ENCODE measurements at regions not wholly inside any gene's neighbourhood (a gene's known extent, or its start where the extent isn't known, plus 50 kb on each side); places are given as distances from the start of the nearest gene placed in this dataset.
A peak's percentile ranks its signal among the peaks of the same experiment; 100 is the strongest.

- H3K9me3 ChIP-seq = no peaks in the 10 kb centered on the region
- TF ChIP-seq EP300 (IDR thresholded peaks at IDR 0.05) (no peak), POLR2A (IDR thresholded peaks at IDR 0.05) (no peak), POLR2AphosphoS5 (IDR thresholded peaks at IDR 0.05) (no peak), CTCF (IDR thresholded peaks at IDR 0.05) (no peak)
- no peak overlapping the region for H3K4me3 ChIP-seq
- WGBS, 2 donors (ENCODE audit: low coverage in 1 of 2) = 44 to 64% methylated on average over 1 of the region's 1 CpG
- no peaks in the 10 kb centered on the region for H3K36me3 ChIP-seq
- no peak for ATAC-seq
- H3K27me3 ChIP-seq = no peaks in the 10 kb centered on the region
- no peaks in the 10 kb centered on the region for H3K4me1 ChIP-seq
- no peak overlapping the region for H3K27ac ChIP-seq
These were observed 387.4 kb downstream of the CETN3 start for GRCh38 chr5:90022002-90022710.

GRCh38 chr5:90020575-90021538, 388.7 kb downstream of the CETN3 start:
- Histone ChIP-seq H3K27me3 (no peaks in the 10 kb centered on the region), H3K4me3 (peak overlapping the region; percentile 33 to 44), H3K36me3 (no peaks in the 10 kb centered on the region), H3K9me3 (no peaks in the 10 kb centered on the region), H3K4me1 (peaks cover 0 to 1% (median 0%) of the 10 kb centered on the region in 3 donors), H3K27ac (peak overlapping the region in 2 of 4 donors; percentile 13 to 47)
- ATAC-seq = no peak
- WGBS, 2 donors (ENCODE audit: low coverage in 1 of 2) = 38 to 53% methylated on average over 5 of the region's 5 CpGs
- TF ChIP-seq POLR2A (IDR thresholded peaks at IDR 0.05) (no peak), EP300 (IDR thresholded peaks at IDR 0.05) (no peak), POLR2AphosphoS5 (IDR thresholded peaks at IDR 0.05) (peak; percentile 72), CTCF (IDR thresholded peaks at IDR 0.05) (no peak)

GRCh38 chr5:90017239-90017638, 392.3 kb downstream of the CETN3 start:
- ATAC-seq = no peak
- Histone ChIP-seq H3K9me3 (no peaks in the 10 kb centered on the region), H3K27me3 (no peaks in the 10 kb centered on the region), H3K27ac (no peak overlapping the region), H3K4me1 (peaks cover 0 to 9% (median 0%) of the 10 kb centered on the region in 3 donors), H3K4me3 (no peak overlapping the region), H3K36me3 (no peaks in the 10 kb centered on the region)
- no peak for TF ChIP-seq CTCF (IDR thresholded peaks at IDR 0.05)
- TF ChIP-seq EP300 (IDR thresholded peaks at IDR 0.05) = no peak
- no peak for TF ChIP-seq POLR2A (IDR thresholded peaks at IDR 0.05)
- TF ChIP-seq POLR2AphosphoS5 (IDR thresholded peaks at IDR 0.05) = no peak
- WGBS, 2 donors (ENCODE audit: low coverage in 1 of 2) = 74 to 89% methylated on average over 2 to 3 of the region's 3 CpGs

GRCh38 chr5:90015584-90016018, 394.0 kb downstream of the CETN3 start:
- no peaks in the 10 kb centered on the region for H3K36me3 ChIP-seq
- H3K9me3 ChIP-seq = no peaks in the 10 kb centered on the region
- no peaks in the 10 kb centered on the region for H3K27me3 ChIP-seq
- no peak for ATAC-seq
- no peak overlapping the region for H3K4me3 ChIP-seq
- H3K4me1 ChIP-seq = peaks cover 0 to 9% (median 0%) of the 10 kb centered on the region in 3 donors
- no peak overlapping the region for H3K27ac ChIP-seq
- 25 to 35% methylated on average over 3 of the region's 3 CpGs for WGBS, 2 donors (ENCODE audit: low coverage in 1 of 2)
- no peak for TF ChIP-seq EP300 (IDR thresholded peaks at IDR 0.05)

GRCh38 chr5:90014420-90014819, 395.1 kb downstream of the CETN3 start:
- no peak overlapping the region for H3K4me3 ChIP-seq
- H3K27ac ChIP-seq = no peak overlapping the region
- no peaks in the 10 kb centered on the region for H3K9me3 ChIP-seq
- H3K27me3 ChIP-seq = no peaks in the 10 kb centered on the region
- peaks cover 0 to 9% (median 0%) of the 10 kb centered on the region in 3 donors for H3K4me1 ChIP-seq
- no peak for TF ChIP-seq EP300 (IDR thresholded peaks at IDR 0.05)
- no peak for TF ChIP-seq POLR2A (IDR thresholded peaks at IDR 0.05)
- TF ChIP-seq POLR2AphosphoS5 (IDR thresholded peaks at IDR 0.05) = no peak
- no peak for ATAC-seq
- H3K36me3 ChIP-seq = no peaks in the 10 kb centered on the region
